Naive thymus-derived CD4-positive, alpha-beta T cell (primary cell): ENCODE measurements at regions not wholly inside any gene's neighbourhood (a gene's known extent, or its start where the extent isn't known, plus 50 kb on each side); places are given as distances from the start of the nearest gene placed in this dataset.
"Not testable (repeated sequence)": the region's sequence is repeated elsewhere in the genome, so short reads cannot be mapped to it uniquely, and the experiment has no call there.

Experiments
- ATAC-seq: fragments of 150-1000 bp; cut with Tn5 transposase; 2 replicates; pipeline ENCODE4 v1.10.0; 2021; ENCODE audit warnings: mild to moderate bottlenecking, moderate library complexity
- CTCF ChIA-PET: fragments of 350-600 bp; sonication (Branson Sonifier 250); formaldehyde crosslinking; loops from one replicate; lab custom pipeline; 2021; ENCODE audit warnings: antibody characterized with exemption; lab: Charles Lee
- POLR2A ChIA-PET: fragments of 350-600 bp; sonication (Branson Sonifier 250); formaldehyde crosslinking; loops from one replicate; lab custom pipeline; 2021; ENCODE audit warnings: antibody characterized with exemption, inconsistent platforms; lab: Charles Lee
- DNase-seq, 9 donors: peaks; one replicate each; pipeline versions ENCODE4 v3.0.0 to v3.0.0-alpha.2; 2020 to 2022; ENCODE audit warnings: mixed read lengths in 1 of 9
- H3K27ac ChIP-seq: one replicate; pipeline ENCODE4 v1.7.0; 2013; ENCODE audit warnings: mild to moderate bottlenecking, low read depth, low read length, moderate library complexity
- H3K27me3 ChIP-seq, 2 donors: one replicate each; pipeline ENCODE4 v1.7.0; 2013; ENCODE audit warnings: low read length in 2 of 2, mild to moderate bottlenecking in 2 of 2, moderate library complexity in 2 of 2; ENCODE audit not compliant: control insufficient read depth in 2 of 2, insufficient read depth in 2 of 2
- H3K36me3 ChIP-seq, 3 experiments: 1 replicate in 2 of 3; 2 replicates in 1 of 3; pipeline ENCODE4 v1.7.0; 2013; ENCODE audit warnings: low read length in 3 of 3, mild to moderate bottlenecking in 3 of 3, moderate library complexity in 1 of 3; ENCODE audit not compliant: insufficient read depth in 3 of 3, control insufficient read depth in 2 of 3
- H3K4me1 ChIP-seq, 2 donors: one replicate each; pipeline ENCODE4 v1.7.0; 2013; ENCODE audit warnings: low read length in 2 of 2, mild to moderate bottlenecking in 2 of 2, moderate library complexity in 1 of 2; ENCODE audit not compliant: control insufficient read depth in 2 of 2, insufficient read depth in 2 of 2
- H3K4me3 ChIP-seq: 2 replicates; pipeline ENCODE4 v1.7.0; 2013; ENCODE audit warnings: mild to moderate bottlenecking, low read length
- H3K9me3 ChIP-seq, 3 experiments: 1 replicate in 2 of 3; 2 replicates in 1 of 3; pipeline ENCODE4 v1.7.0; 2013; ENCODE audit warnings: low read length in 3 of 3; ENCODE audit not compliant: control insufficient read depth in 2 of 3
- H3K27ac Mint-ChIP-seq, 9 donors: one replicate each; pipeline ENCODE4 v1.8.0; 2020 to 2022; ENCODE audit warnings: mixed read lengths in 9 of 9, mild to moderate bottlenecking in 8 of 9, moderate library complexity in 5 of 9, inconsistent platforms in 2 of 9
- H3K27me3 Mint-ChIP-seq, 5 donors: one replicate each; pipeline ENCODE4 v1.8.0; 2021 to 2022; ENCODE audit warnings: mixed read lengths in 5 of 5, mild to moderate bottlenecking in 1 of 5
- H3K36me3 Mint-ChIP-seq, 5 donors: one replicate each; pipeline ENCODE4 v1.8.0; 2020 to 2022; ENCODE audit warnings: mixed read lengths in 5 of 5, mild to moderate bottlenecking in 3 of 5, inconsistent platforms in 1 of 5
- H3K4me1 Mint-ChIP-seq, 7 donors: one replicate each; pipeline ENCODE4 v1.8.0; 2020 to 2022; ENCODE audit warnings: mixed read lengths in 7 of 7, mild to moderate bottlenecking in 3 of 7, inconsistent platforms in 1 of 7
- H3K4me3 Mint-ChIP-seq, 10 donors: one replicate each; pipeline ENCODE4 v1.8.0; 2020 to 2022; ENCODE audit warnings: mild to moderate bottlenecking in 10 of 10, mixed read lengths in 10 of 10, moderate library complexity in 6 of 10, inconsistent platforms in 2 of 10
- H3K9me3 Mint-ChIP-seq, 11 donors: one replicate each; pipeline ENCODE4 v1.8.0; 2020 to 2022; ENCODE audit warnings: mixed read lengths in 11 of 11, mild to moderate bottlenecking in 4 of 11, inconsistent platforms in 1 of 11, moderate library complexity in 1 of 11
- intact Hi-C, 2 donors: fragments of 100-400 bp; cut with micrococcal nuclease; formaldehyde crosslinking; loops; one replicate each; pipeline ENCODE4 v1.15.1; 2023

GRCh38 chr17:71085238-71086033 is 916.1 kb downstream of the KCNJ2 start:
- intact Hi-C loops: no loop called here
- POLR2A ChIA-PET: no interaction called here
- Mint-ChIP-seq H3K27me3 (no peaks in the 10 kb centered on the region), H3K4me3 (no peak overlapping the region), H3K27ac (no peak overlapping the region), H3K36me3 (no peaks in the 10 kb centered on the region), H3K4me1 (no peaks in the 10 kb centered on the region), H3K9me3 (peaks cover 0 to 10% (median 3%) of the 10 kb centered on the region in 11 donors)
- Histone ChIP-seq H3K4me1 (no peaks in the 10 kb centered on the region), H3K27ac (no peak overlapping the region), H3K9me3 (no peaks in the 10 kb centered on the region), H3K4me3 (no peak overlapping the region), H3K36me3 (no peaks in the 10 kb centered on the region), H3K27me3 (no peaks in the 10 kb centered on the region)
- no peak for ATAC-seq
- CTCF ChIA-PET: no interaction called here
- no peak for DNase-seq

DNA sequence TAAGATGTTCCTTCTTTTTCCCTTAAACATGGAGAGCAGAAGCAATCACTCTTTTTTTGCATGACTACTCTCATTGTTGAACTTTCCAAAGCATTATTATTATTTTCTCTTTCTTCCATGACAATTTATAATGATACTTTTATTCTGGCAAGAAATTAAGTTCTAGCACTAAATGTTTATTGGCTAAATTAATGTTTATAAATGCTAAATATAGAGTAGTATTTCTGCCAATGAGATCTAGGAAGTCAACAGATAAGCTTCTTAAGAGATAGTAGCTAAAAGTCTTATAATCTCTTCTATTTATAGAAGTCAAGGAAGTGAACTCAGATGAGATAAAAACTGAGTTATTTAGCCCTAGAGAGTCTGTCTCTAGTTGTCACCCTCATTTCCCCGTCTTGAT is 920.1 kb downstream of the KCNJ2 start:
- Mint-ChIP-seq H3K27me3 (peaks cover 0 to 4% (median 0%) of the 10 kb centered on the region in 5 donors), H3K36me3 (no peaks in the 10 kb centered on the region), H3K27ac (no peak overlapping the region), H3K9me3 (peaks cover 0 to 16% (median 8%) of the 10 kb centered on the region in 11 donors), H3K4me3 (no peak overlapping the region), H3K4me1 (no peaks in the 10 kb centered on the region)
- ChIA-PET CTCF (no interaction called here), POLR2A (no interaction called here)
- ATAC-seq: no peak
- Histone ChIP-seq H3K27ac (no peak overlapping the region), H3K9me3 (no peaks in the 10 kb centered on the region), H3K36me3 (no peaks in the 10 kb centered on the region), H3K4me1 (no peaks in the 10 kb centered on the region), H3K4me3 (no peak overlapping the region), H3K27me3 (no peaks in the 10 kb centered on the region)
- intact Hi-C loops: no loop called here
- no peak for DNase-seq

DNA sequence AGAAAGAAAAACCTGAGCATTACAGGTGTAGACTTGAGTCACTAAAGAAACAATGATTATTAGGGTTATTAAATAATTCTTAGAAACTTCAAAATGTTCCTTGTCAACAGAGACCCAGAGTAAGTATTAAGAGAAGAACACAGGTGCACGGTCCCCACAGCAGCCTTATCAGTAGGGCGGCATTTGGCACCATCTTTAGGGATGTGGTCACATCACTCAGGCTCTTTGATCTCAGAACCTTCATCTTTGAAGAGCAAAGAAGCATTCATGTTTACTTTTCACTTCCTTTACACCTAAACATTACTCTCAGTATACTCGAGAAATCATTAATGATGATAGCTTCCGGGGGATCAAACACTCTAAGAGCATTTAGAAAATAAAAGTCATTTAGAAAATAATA is 928.7 kb downstream of the KCNJ2 start:
- no peaks in the 10 kb centered on the region for H3K27me3 Mint-ChIP-seq
- H3K27ac Mint-ChIP-seq: no peak overlapping the region
- H3K36me3 ChIP-seq: no peaks in the 10 kb centered on the region
- no peak overlapping the region for H3K4me3 ChIP-seq
- intact Hi-C loops: no loop called here
- H3K27ac ChIP-seq: no peak overlapping the region
- no peaks in the 10 kb centered on the region for H3K9me3 ChIP-seq
- no peaks in the 10 kb centered on the region for H3K36me3 Mint-ChIP-seq
- CTCF ChIA-PET: no interaction called here
- no peak overlapping the region for H3K4me3 Mint-ChIP-seq
- no peaks in the 10 kb centered on the region for H3K4me1 Mint-ChIP-seq
- POLR2A ChIA-PET: no interaction called here
- no peaks in the 10 kb centered on the region for H3K27me3 ChIP-seq
- H3K9me3 Mint-ChIP-seq: peaks cover 0 to 29% (median 9%) of the 10 kb centered on the region in 11 donors
- DNase-seq: no peak
- H3K4me1 ChIP-seq: no peaks in the 10 kb centered on the region
- ATAC-seq: no peak

GRCh38 chr17:71099003-71099714 is 929.8 kb downstream of the KCNJ2 start:
- no peaks in the 10 kb centered on the region for H3K4me1 Mint-ChIP-seq
- no peaks in the 10 kb centered on the region for H3K4me1 ChIP-seq
- ATAC-seq (no peak), DNase-seq (no peak)
- H3K36me3 ChIP-seq: no peaks in the 10 kb centered on the region
- ChIA-PET POLR2A (no interaction called here), CTCF (no interaction called here)
- no peak overlapping the region for H3K4me3 ChIP-seq
- no peaks in the 10 kb centered on the region for H3K27me3 Mint-ChIP-seq
- no peak overlapping the region for H3K27ac Mint-ChIP-seq
- H3K9me3 Mint-ChIP-seq: peaks cover 0 to 29% (median 10%) of the 10 kb centered on the region in 11 donors
- no peak overlapping the region for H3K27ac ChIP-seq
- H3K9me3 ChIP-seq: no peaks in the 10 kb centered on the region
- intact Hi-C loops: no loop called here
- H3K27me3 ChIP-seq: no peaks in the 10 kb centered on the region
- no peaks in the 10 kb centered on the region for H3K36me3 Mint-ChIP-seq
- H3K4me3 Mint-ChIP-seq: no peak overlapping the region

- Mint-ChIP-seq H3K4me1 (no peaks in the 10 kb centered on the region), H3K27me3 (no peaks in the 10 kb centered on the region), H3K9me3 (peaks cover 0 to 15% (median 6%) of the 10 kb centered on the region in 11 donors), H3K27ac (no peak overlapping the region), H3K4me3 (no peak overlapping the region), H3K36me3 (no peaks in the 10 kb centered on the region)
- Histone ChIP-seq H3K9me3 (no peaks in the 10 kb centered on the region), H3K27ac (no peak overlapping the region), H3K4me1 (no peaks in the 10 kb centered on the region), H3K4me3 (no peak overlapping the region), H3K27me3 (no peaks in the 10 kb centered on the region), H3K36me3 (no peaks in the 10 kb centered on the region)
- intact Hi-C loops: no loop called here
- CTCF ChIA-PET: no interaction called here
- no peak for DNase-seq
- ATAC-seq: no peak
- POLR2A ChIA-PET: no interaction called here
Measured at GRCh38 chr17:71102777-71103176, 933.4 kb downstream of the KCNJ2 start.

GRCh38 chr17:71104225-71104624 is 934.9 kb downstream of the KCNJ2 start:
- Histone ChIP-seq H3K27ac (no peak overlapping the region), H3K27me3 (no peaks in the 10 kb centered on the region), H3K9me3 (no peaks in the 10 kb centered on the region), H3K36me3 (no peaks in the 10 kb centered on the region), H3K4me1 (no peaks in the 10 kb centered on the region), H3K4me3 (no peak overlapping the region)
- peaks cover 0 to 15% (median 8%) of the 10 kb centered on the region in 11 donors for H3K9me3 Mint-ChIP-seq
- intact Hi-C loops: no loop called here
- no peaks in the 10 kb centered on the region for H3K36me3 Mint-ChIP-seq
- no peak overlapping the region for H3K4me3 Mint-ChIP-seq
- no peak overlapping the region for H3K27ac Mint-ChIP-seq
- no peaks in the 10 kb centered on the region for H3K27me3 Mint-ChIP-seq
- no peak for ATAC-seq
- ChIA-PET POLR2A (no interaction called here), CTCF (no interaction called here)
- no peaks in the 10 kb centered on the region for H3K4me1 Mint-ChIP-seq
- DNase-seq: no peak

DNA sequence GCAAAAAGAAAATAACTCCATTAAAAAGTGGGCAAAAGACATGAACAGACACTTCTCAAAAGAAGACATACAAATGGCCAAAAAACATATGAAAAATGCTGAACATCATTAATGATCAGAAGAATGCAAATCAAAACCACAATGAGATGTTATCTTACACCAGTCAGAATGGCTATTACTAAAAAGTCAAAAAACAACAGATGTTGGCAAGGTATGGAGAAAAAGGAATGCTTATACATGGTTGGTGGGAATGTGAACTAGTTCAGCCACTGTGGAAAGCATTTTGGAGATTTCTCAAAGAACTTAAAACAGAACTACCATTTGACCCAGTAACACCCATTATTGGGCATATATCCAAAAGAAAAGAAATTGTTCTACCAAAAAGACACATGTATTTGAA is 936.7 kb downstream of the KCNJ2 start:
- H3K27ac Mint-ChIP-seq, H3K36me3 ChIP-seq, ATAC-seq, CTCF ChIA-PET, H3K4me1 ChIP-seq, H3K9me3 ChIP-seq, H3K4me3 Mint-ChIP-seq, H3K27me3 Mint-ChIP-seq, intact Hi-C loops, H3K27me3 ChIP-seq, DNase-seq, H3K27ac ChIP-seq, H3K4me3 ChIP-seq, H3K36me3 Mint-ChIP-seq, POLR2A ChIA-PET, H3K4me1 Mint-ChIP-seq: not testable (repeated sequence)
- H3K9me3 Mint-ChIP-seq: peaks cover 0 to 13% (median 6%) of the 10 kb centered on the region in 11 donors
